ENCODE measurements at regions not wholly inside any gene's neighbourhood (a gene's known extent, or its start where the extent isn't known, plus 50 kb on each side); places are given as distances from the start of the nearest gene placed in this dataset.
"Not testable (repeated sequence)": the region's sequence is repeated elsewhere in the genome, so short reads cannot be mapped to it uniquely, and the experiment has no call there.

DNA sequence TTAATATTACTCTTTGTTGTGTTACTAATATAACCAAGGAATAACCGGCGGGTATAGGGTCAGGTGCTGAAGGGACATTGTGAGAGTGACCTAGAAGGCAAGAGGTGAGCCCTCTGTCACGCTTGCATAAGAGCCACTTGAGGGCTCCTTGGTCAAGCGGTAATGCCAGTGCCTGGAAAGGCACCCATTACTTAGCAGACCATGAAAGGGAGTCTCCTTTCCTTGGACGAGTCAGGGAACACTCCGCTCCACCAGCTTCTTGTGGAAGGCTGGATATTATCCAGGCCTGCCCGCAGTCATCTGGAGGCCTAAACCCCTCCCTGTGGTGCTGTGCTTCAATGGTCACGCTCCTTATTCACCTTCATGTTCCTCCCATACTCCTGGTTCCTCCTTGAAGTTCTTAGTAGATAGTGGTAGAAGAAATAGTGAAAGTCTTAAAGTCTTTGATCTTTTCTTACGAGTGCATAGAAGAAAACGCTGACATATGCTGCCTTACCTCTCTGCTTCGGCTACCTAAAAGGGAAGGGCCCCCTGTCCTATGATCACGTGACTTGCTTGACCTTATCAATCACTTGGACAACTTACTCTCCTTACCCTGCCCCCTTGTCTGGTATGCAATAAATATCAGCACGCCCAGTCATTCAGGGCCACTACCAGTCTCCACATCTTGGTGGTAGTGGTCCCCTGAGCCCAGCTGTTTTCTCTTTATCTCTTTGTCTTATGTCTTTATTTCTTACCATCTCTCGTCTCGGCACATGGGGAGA, 59.6 kb upstream of the DMRTB1 start:
- not testable (repeated sequence) for DNase-seq (ENCODE audit: low read depth)

DNA sequence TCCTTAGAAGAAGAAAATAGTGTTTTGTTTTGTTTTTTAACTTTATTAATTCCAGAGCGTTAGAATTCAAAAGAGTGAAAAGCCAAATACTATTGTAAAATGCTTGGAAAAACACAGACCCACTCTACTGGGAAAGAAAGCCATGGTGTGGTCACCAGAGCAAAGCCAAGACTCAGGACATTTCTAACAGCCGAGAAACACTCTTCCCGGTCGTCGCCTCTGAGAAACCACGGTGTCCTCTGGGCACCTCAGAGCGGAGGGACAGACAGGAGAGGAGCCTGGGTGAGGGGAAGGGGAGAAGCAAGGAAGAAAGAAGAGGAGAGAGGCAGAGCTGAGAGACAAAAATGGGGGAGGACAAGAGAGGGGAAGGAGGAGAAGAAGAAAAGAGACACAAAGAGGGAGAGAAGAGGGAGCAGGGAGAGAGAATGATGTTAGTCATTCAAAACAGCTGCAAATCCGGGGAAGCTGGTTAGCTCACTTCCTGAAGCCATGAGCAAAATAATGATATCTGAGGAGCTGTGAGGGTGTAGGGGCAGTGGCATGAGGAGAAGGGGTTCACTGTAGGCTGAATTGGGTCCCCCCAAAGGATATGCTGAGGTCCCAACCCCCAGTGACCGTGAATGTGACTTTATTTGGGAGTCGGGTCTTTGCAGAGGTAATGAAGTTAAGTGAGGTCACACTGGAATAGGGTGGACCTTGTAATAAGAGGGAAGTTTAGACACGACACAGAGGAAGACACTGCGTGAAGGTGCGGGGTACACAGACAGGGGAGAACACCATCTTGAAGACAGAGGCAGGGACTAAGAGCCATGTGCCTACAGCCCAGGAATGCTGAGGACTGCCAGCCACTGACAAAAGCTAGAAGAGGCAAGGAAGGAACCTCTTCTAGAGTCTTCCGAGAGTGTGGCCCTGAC, 58.2 kb upstream of the DMRTB1 start:
- no peak for DNase-seq (ENCODE audit: low read depth)

GRCh38 chr1:53401813-53402745, 57.1 kb upstream of the DMRTB1 start:
- DNase-seq (ENCODE audit: low read depth), result no peak

- no peak for DNase-seq (ENCODE audit: low read depth)
These were observed 56.1 kb upstream of the DMRTB1 start for GRCh38 chr1:53402891-53403655.

DNA sequence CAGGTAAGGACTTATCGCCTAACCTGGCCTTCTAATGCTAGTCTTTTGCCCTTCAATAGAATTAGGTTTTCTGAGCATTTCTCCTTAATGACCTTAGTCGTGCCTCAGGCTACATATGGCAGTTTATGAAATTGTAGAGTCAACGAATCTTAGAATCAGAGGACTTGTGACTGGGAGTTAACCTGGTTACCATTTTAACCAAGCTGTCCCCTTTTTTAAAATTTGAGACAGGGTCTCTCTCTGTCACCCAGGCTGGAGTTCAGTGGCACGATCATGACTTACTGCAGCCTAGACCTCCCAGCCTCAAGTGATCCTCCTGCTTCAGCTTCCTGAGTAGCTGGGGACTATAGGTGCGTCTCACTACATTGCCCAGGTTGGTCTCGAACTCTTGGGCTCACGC, 53.5 kb upstream of the DMRTB1 start:
- DNase-seq (ENCODE audit: low read depth), result no peak

GRCh38 chr1:53406551-53407235, 52.5 kb upstream of the DMRTB1 start:
- DNase-seq (ENCODE audit: low read depth), result no peak

DNA sequence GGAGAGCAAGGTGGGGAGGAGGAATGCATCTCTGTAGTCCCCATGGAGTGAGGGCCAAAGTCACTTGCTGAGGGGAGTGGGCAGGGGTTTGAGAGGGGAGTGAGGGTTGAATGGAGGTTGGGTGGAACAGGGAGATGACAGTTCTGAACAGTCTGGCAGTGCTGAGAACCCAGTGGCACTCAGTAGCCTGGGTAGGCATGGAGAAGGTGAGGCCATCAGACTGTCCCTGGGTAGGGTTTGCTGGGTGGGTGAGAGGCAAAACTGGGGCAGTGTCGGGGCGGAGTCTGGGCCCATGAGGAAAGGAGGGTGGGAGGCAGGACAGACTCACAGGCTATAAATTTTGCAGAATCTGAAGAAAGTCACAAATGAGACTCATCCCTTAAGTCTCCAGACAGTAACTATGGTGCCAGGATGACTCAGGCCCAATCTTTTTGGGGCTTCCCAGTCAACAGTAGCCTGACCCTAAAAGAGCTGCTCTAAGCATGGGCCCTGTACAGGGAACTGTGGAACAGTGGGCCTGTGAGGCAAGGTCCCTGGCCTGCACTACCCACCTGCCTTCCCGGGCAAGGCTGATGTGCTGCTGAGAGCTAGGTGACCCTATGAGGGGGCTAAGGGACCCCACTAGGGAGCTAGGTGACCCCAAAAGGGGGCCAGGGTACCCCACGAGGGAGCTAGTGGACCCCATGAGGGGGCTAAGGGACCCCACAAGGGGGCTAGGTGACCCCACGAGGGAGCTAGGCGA, 51.0 kb upstream of the DMRTB1 start:
- DNase-seq (ENCODE audit: low read depth), result no peak

GRCh38 chr1:53408755-53409129, 50.5 kb upstream of the DMRTB1 start:
- DNase-seq (ENCODE audit: low read depth), result no peak

DNA sequence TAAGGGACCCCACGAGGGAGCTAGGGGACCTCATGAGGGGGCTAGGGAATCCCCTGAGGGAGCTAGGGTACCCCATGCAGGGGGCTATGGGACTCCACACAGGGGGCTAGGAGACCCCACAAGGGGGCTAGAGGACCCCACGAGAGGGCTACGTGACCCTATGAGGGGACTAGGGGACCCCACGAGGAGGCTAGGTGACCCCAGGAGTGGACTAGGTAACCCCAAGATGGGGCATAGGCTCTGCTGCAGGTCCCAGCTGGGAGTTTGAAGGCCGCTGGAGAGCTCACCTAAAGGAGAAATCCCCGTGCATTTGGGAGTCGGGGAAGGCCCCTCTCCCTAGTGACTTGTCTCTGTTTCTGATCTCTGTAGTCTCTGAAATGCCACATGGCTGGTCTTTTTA, 50.0 kb upstream of the DMRTB1 start:
- DNase-seq (ENCODE audit: low read depth), result no peak
